ENCODE measurements at regions not wholly inside any gene's neighbourhood (a gene's known extent, or its start where the extent isn't known, plus 50 kb on each side); places are given as distances from the start of the nearest gene placed in this dataset.

GRCh38 chr2:180202467-180202951 lies 195.4 kb upstream of the CWC22 start:
- TF ChIP-seq POLR2A (IDR thresholded peaks at IDR 0.05) = no peak
- TF ChIP-seq EP300 (IDR thresholded peaks at IDR 0.05) = no peak
- TF ChIP-seq CTCF (IDR thresholded peaks at IDR 0.05) = no peak
- no peak for TF ChIP-seq POLR2AphosphoS5 (IDR thresholded peaks at IDR 0.05)
